ENCODE measurements at regions not wholly inside any gene's neighbourhood (a gene's known extent, or its start where the extent isn't known, plus 50 kb on each side); places are given as distances from the start of the nearest gene placed in this dataset.

DNA sequence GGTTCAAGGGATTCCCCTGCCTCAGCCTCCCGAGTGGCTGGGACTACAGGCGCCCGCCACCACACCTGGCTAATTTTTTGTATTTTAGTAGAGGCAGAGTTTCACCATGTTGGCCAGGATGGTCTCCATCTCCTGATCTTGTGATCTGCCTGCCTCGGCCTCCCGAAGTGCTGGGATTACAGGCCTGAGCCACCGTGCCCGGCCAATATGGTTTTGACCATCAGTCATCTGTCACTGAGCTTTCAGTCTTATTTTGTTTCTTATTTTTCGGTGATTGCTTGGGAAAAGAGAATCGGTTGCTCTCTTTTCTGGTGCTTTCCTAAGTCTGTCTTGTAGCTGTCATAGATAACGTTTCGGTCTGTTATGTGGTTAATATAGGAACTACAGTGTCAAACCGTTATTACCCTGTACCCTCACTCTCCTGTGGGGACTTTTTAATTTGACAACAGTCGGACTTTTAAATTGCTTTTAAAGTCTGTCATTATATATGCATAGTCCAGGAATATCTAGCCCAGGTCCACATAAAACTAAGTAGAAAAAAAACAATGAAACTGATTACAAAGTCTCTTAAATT lies 453.4 kb downstream of the KCNJ18 start:
- TF ChIP-seq CTCF (IDR thresholded peaks at IDR 0.05; ENCODE audit: extremely low read depth in 1 of 2, insufficient read depth in 1 of 2, low read depth in 1 of 2, low read length in 2 of 2) (no peak), POLR2AphosphoS5 (IDR thresholded peaks at IDR 0.05; ENCODE audit: insufficient read depth, low read depth, low read length) (no peak), EZH2 (IDR thresholded peaks at IDR 0.05; ENCODE audit: borderline replicate concordance, low read depth, low read length, severe bottlenecking) (no peak)
